GM19351 (cell line): ENCODE measurements at regions not wholly inside any gene's neighbourhood (a gene's known extent, or its start where the extent isn't known, plus 50 kb on each side); places are given as distances from the start of the nearest gene placed in this dataset.

Source experiments
- ATAC-seq: cut with Tn5 transposase; IDR thresholded peaks from one replicate; pipeline ENCODE4 v1.9.1; 2021; ENCODE audit warnings: mild to moderate bottlenecking, moderate library complexity; ENCODE audit not compliant: unreplicated experiment

DNA sequence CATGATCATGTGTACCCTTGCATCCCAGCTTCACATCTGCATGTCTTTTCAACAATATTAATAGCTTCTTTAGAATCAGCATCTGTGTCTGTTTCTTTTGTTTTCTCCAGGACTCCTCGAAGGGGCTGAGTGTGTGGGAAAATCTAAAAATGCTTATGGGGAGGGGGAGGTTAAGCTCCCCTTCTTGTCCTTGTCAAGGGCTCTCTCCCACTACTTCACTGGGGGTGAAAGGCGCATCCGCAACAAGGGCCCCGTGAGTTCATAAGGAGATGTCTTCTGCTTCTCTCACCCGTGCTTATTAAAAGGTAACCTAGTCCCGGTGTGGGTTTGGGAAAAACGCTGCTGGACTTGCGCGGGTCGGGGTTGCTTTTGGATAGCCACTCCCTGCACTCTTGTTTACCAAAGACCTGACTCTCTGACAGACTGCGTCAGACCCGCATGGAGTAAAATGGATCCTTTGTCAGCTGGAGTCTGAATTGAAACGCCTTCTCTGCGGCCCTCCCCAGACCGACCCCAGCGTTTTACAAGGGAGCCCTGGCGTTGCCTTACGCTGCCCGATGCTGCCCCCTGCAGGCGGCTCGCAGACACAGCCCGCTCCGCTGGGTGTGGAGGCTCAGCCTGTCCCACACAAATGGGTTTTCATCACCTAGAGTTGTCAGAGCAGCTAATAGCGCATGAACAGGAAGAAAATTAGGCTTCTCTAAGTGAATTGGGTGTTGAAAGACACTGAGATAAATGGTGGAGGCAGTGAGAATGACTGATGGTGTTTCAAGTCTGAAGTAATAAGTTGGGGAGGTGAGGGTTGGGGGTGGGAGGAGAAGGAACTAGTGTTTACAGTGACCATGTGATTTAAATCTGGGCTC, 53.8 kb downstream of the IER5 start:
- ATAC-seq = peak; percentile 87

GRCh38 chr1:181143102-181143859, 54.8 kb downstream of the IER5 start:
- ATAC-seq = no peak

- no peak for ATAC-seq
Observed at GRCh38 chr1:181144238-181144637, 55.7 kb downstream of the IER5 start.

GRCh38 chr1:181148636-181149035, 60.1 kb downstream of the IER5 start:
- ATAC-seq = no peak

GRCh38 chr1:181149326-181150125, 61.0 kb downstream of the IER5 start:
- ATAC-seq = peak; percentile 77

DNA sequence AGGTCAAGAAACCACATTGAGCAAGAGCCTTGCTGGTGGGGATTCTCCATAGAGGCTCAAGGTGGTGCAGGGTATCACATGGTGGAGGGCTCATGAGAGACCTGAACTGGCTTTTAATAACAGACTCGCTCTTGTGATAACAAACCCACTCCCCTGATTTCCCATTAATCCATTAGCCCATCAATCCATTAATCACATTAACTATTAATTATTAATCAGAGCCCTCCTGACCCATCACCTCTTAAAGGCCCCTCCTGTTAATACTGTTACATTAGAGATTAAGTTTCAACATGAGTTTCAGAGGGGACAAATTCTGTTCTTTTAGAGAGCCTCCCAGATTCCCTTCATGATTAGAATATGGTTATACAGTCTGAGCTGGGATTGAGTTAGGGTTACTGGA, 61.8 kb downstream of the IER5 start:
- no peak for ATAC-seq

DNA sequence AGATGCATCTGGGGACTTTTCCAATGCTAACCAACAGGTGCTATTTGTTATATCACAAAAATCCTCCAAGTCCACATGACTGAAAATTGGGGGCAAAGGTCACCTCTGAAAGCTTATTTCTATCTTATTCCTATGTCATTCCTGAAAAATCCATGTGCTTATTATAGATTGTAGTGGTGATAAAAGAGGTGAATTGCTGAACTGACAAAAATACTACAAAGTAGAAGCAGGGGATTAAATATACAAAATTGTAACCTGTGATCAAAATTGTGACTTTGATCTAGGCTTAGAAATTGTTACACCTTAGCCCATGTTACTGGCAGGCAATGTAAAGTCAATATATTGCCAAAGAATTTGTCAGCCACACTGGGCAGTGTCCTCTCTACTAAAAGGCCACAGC, 62.3 kb downstream of the IER5 start:
- no peak for ATAC-seq

DNA sequence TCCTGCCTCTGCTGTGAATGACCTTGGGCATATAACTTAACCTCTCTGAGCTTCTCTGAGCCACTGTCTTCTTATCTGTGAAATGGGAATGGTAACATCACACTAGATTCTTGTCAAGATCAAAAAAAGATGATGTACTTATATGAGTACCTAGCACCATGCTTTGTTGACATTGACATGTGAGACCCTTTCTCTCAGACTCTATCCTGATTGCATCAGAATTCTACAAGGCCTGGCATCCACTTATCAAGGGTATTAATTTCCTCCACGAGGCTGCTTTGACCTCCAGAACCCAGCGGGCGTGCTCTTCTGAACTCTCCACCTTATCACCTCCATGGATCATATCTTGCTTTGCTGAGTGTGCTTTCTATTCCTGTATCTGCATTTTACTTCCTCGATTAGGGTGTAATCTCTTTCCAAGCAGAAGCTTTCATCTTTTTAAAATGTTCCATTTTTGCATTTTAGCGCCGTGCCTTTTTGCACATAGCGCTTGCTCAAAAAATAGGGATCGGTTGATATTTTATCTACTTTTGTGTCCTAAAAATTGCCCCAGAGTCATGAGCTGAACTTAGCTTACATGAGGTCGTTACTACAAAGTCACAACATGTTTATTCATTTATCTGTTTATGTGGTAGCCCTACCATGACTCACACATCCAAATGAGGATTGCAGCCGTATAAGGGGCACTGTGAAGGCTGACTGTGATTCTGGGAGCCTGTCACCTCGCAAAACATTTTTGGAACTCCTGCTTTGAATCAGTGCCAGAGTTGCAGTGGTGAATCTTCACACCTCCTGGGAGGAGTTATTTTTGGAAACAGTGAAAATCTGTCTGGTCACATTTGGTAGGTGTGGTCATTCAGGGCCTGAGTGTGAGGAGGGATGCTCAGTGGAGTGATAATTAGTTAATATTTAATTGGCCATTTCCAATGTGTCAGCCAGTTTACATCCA, 63.2 kb downstream of the IER5 start:
- peak; percentile 24 for ATAC-seq

GRCh38 chr1:181152892-181153633, 64.6 kb downstream of the IER5 start:
- ATAC-seq = peak; percentile 73

GRCh38 chr1:181153634-181153961, 65.1 kb downstream of the IER5 start:
- no peak for ATAC-seq

GRCh38 chr1:181155339-181155738, 66.8 kb downstream of the IER5 start:
- ATAC-seq = no peak

DNA sequence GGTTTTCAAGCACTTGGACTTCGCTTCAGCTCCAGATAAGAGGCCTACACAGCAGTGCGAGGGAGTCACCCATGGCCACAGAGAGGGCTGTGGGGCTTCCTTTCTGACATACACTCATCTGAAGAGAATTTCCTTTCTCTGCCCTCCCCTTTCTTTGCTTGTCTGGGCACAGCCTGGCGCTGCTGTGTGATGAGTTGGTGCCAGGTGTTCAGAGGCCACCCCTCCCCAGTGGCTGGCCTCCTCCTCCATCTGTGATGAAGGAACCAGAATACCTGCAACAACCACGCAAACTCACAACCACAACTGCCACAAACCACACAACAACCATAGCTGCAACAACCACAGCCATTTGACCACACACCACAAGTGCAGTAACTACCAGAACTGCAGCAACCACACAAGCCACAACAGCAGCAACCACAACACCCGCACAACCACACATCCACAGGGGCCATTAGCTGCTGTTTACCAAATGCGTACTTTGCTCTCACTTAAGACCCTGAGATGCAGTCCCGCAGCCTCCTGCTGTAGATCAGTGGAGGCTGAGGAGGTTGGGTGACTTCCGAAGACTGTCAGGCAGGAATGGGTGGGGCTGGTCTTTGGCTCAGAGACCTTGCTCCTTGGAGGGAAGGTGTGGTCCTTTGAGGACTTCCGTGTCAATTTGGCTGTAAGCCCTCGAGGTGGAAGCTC, 71.1 kb downstream of the IER5 start:
- no peak for ATAC-seq

DNA sequence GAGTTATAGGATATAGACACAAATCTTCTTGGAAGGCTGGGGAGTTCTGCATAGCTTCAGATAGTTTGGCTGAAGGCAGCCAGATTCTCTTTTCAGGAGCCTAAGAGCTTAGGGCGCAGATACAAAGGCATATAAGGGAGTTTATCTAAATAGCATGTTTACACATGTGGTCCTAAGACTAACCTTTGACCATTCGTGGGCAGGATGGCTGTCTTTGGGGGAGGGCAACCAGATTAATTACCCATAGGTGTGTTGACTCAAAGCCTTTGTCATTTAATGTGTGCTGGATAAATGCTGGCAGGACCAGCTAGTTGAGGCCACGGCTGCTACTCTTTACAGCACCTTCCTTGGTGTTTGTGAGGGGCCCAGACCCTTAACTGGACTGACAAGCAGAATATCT, 71.8 kb downstream of the IER5 start:
- no peak for ATAC-seq

GRCh38 chr1:181160998-181161870, 72.7 kb downstream of the IER5 start:
- ATAC-seq = no peak

DNA sequence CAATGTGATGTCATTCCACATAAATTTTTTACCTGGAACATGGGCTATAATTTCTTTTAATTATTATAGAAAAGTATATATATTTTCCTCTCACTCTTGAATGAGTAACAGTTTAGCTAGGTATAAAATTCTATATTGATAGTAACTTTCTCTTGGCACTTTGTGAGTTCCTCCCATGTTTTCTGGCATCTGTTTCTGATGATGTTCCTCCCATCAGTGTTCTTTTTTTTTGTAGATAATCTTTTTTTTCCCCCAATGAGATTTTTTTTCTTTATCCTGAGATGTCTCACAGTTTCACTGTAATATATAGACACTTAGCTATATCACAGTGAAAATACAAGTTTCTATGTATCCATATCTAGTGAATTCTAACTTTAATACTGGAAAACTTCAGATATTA, 75.2 kb downstream of the IER5 start:
- no peak for ATAC-seq

GRCh38 chr1:181166377-181167196, 78.1 kb downstream of the IER5 start:
- ATAC-seq = peak; percentile 96

- ATAC-seq = no peak
Observed at GRCh38 chr1:181169281-181169865, 80.9 kb downstream of the IER5 start.
